ENCODE measurements at regions not wholly inside any gene's neighbourhood (a gene's known extent, or its start where the extent isn't known, plus 50 kb on each side); places are given as distances from the start of the nearest gene placed in this dataset.

DNA sequence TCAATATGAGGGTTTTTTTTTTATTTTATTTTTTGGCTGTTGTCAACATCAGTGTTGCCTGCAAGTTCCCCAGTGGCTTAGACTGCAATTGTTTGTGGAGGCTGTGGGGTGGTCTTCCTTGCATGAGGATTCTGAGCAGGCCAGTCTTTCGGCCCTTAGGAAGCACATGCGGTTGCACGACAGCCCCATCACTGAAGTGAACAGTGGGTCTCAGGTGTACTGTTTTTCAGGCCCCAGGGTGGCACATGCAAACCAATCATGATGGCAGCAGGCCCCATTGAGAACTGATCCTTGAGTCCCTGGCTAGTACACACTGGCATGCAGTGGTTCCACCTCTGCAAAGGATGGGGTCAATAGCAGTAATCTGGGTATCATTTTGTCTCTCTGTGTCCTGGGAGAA is 768.7 kb downstream of the EPHA3 start:
- TF ChIP-seq, protein P1, sequence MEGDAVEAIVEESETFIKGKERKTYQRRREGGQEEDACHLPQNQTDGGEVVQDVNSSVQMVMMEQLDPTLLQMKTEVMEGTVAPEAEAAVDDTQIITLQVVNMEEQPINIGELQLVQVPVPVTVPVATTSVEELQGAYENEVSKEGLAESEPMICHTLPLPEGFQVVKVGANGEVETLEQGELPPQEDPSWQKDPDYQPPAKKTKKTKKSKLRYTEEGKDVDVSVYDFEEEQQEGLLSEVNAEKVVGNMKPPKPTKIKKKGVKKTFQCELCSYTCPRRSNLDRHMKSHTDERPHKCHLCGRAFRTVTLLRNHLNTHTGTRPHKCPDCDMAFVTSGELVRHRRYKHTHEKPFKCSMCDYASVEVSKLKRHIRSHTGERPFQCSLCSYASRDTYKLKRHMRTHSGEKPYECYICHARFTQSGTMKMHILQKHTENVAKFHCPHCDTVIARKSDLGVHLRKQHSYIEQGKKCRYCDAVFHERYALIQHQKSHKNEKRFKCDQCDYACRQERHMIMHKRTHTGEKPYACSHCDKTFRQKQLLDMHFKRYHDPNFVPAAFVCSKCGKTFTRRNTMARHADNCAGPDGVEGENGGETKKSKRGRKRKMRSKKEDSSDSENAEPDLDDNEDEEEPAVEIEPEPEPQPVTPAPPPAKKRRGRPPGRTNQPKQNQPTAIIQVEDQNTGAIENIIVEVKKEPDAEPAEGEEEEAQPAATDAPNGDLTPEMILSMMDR (IDR thresholded peaks at IDR 0.05), result no peak
- no peak for TF ChIP-seq POLR2A (IDR thresholded peaks at IDR 0.05)
